NCI-H128 (cell line): ENCODE measurements at regions not wholly inside any gene's neighbourhood (a gene's known extent, or its start where the extent isn't known, plus 50 kb on each side); places are given as distances from the start of the nearest gene placed in this dataset.

Source experiments
- DNase-seq: peaks from one replicate; lab custom pipeline; 2025; ENCODE audit not compliant: unreplicated experiment; lab: John Stamatoyannopoulos, UW

DNA sequence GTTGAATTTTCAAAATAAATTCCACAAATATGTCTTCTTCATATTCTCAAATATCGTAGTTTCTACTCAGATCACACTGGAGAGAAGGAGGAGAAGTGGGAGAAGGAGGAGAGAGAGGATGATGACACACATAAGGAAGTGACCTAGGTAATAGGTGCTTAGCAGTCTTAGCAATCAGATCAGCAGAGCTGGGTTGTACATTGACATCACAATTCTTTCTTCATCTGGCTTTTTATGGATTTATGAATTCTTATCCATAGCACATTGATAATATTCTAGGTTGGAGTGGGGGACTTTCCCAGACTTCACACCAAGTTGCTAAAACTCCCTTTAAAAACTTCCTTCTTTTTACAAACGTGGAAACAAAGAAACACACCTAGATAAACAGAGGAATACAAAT, 86.9 kb downstream of the FGF9 start:
- no peak for DNase-seq

DNA sequence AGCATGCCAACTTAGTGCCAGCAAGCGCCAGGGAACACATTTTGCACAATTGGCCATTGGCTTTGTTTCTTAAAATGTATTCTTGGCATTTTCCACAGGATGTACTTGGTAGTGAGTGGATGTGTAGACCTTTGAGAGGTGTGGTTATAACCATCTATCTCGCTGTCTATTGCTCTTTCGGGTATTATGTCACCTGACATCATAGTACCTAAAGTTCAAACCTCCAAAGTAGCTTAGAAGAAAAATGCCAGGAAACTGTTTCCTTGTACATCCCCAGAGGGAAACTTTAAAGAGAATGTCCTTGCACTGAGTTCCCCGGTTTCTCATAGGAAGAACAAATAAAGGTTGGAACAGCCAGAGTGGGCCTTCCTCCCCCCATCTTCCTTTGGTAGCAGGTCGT, 87.6 kb downstream of the FGF9 start:
- no peak for DNase-seq

- no peak for DNase-seq
Measured at GRCh38 chr13:21759463-21759862, 88.6 kb downstream of the FGF9 start.

DNA sequence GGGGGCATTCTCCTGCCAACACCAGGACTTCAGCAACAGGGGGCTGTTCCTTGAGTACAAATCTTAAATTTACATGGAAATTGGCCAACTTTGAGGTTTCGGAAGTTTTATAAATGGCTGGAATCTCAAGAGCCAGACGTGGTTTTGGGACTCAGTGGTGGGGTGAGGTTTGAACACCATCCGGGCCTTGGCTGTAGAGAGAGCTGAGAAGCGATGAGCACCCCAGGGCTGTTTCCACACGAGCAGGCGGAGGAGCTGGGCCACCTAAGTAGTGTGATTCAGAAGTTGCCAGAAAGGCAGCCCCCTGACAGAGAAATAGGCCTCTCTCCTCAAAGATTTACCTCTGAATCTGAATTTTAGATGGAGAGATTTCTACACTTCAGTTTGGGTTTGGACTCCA, 89.0 kb downstream of the FGF9 start:
- DNase-seq, result no peak

DNA sequence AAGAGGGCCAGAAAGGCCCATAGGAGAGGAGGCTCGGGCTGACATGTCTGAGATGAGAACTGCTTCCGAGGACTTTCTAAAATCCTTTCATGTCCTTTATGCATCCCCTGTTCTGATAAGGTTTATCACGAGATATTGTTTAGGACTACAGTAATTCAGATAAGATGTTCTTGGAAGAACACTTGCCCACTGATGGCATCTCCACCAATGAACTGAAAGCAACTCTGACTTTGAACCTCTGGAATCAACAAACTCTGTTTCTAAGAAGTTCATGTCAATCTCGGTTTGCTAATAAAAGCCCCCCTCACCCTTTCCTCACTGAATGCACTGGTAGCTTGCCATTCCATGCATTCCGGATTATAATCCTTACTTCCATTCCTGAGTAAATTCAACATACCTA, 90.9 kb downstream of the FGF9 start:
- no peak for DNase-seq

- DNase-seq, result no peak
Measured at GRCh38 chr13:21762512-21762911, 91.6 kb downstream of the FGF9 start.

- no peak for DNase-seq
Measured at GRCh38 chr13:21767032-21767431, 96.2 kb downstream of the FGF9 start.

GRCh38 chr13:21771075-21771474, 100.2 kb downstream of the FGF9 start:
- no peak for DNase-seq

DNA sequence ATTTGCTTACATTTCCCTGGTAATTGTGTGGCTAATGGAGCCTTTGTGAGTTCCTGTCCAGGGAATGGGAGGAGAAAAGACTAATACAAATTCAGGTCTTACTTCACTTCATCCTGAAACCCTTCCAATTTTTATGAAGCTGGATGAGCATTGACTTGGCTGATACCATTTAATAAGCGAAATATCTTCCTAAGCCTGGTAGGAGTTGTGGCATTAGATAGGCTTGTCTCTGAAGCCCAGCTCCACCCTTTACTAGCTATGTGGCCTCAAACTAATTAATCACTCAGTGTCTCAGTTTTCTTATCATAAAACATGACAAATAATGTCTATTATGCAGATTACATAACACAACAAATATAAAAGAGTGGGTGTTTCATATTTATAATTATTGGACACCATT, 106.3 kb downstream of the FGF9 start:
- no peak for DNase-seq

- DNase-seq, result no peak
Measured at GRCh38 chr13:21777813-21778212, 106.9 kb downstream of the FGF9 start.

GRCh38 chr13:21782736-21783135, 111.9 kb downstream of the FGF9 start:
- DNase-seq, result no peak

DNA sequence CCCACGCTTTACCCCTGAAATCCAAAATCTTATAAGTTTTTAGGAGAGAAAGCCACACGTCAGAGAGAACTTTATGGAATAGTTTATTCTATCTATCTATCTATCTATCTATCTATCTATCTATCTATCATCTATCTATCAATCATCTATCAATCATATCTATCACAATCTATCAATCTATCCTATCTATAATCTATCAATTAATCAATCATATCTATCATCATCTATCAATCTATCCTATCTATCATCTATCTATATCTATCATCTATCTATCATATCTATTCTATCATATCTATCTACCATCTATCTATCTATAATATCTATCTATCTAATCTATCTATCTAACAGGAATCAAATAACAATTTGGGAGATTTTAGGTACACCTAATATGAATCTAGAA, 115.1 kb downstream of the FGF9 start:
- no peak for DNase-seq

DNA sequence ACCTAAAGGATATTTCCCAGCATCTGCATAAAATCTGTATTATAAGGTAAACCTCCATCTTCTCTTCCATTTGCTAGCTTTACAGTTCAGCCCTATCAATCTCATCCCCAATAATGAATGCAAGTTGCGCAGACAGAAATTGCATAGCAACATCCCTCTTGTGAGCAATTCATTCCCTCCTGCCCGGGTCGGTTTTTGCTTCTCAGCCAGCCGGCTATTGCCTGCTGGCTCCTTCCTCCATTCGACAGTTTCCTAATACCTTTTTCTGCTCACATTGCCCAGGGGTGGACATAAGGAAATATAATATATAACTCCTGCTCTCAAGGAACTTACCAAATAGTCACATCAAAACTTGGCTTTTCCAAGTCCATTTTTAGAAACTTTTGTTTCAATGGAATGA, 125.2 kb downstream of the FGF9 start:
- DNase-seq, result no peak

- DNase-seq, result no peak
Measured at GRCh38 chr13:21796775-21797514, 126.1 kb downstream of the FGF9 start.

GRCh38 chr13:21797736-21798135, 126.9 kb downstream of the FGF9 start:
- no peak for DNase-seq

DNA sequence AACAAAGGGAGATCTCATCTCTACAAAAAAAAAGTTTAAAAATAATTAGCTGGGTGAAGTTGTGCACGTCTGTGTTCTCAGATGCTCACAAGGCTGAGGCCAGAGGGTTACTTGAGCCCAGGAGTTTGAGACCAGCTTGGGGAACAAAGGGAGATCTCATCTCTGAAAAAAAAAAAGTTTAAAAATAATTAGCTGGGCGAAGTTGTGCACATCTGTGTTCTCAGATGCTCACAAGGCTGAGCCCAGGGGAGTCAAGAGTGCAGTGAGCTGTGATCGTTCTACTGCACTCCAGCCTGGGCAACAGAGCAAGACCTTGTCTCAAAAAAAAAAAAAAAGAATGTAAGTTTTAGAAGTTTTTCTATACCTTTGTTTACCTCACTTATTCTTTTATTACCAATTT, 127.3 kb downstream of the FGF9 start:
- DNase-seq, result no peak

- DNase-seq, result no peak
Measured at GRCh38 chr13:21799671-21800070, 128.8 kb downstream of the FGF9 start.

DNA sequence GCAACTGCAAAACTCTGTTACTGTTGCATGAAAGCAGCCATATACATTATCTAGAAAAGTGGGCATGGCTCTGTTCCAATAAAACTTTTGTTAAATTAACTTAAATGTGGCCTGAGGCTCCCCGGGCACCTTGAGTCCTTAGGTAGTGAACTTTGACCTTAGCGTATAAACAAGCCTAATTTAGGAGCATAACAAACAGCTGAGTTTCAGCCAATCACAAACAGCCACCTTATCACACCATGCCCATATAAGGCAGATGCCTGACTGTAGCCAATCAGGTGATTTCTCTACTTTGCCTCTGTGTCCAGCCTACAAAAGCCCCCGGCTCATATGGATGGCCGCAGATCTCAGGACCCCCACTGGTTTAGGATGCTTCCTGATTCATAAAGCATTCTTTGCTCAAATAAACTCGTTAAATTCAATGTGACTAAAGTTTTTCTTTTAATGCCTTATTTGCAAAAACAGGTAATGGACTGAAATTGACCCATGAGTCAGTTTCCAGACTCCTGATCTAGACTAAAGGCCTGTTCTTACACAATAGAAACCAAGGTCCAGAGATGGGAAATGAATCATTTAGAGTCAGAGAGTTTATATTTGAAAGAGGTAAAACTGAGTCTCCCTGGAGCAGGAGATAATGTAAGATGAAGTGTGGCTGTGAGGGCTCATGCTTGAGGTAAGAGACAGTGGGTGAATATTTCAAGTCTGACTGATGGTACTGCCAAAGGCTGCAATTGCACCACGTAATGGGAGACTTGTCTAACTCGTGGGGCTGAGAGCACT, 130.2 kb downstream of the FGF9 start:
- DNase-seq, result no peak

GRCh38 chr13:21805733-21806132, 134.9 kb downstream of the FGF9 start:
- DNase-seq, result no peak

GRCh38 chr13:21812192-21812626, 141.3 kb downstream of the FGF9 start:
- DNase-seq, result peak; percentile 86

GRCh38 chr13:21813110-21813509, 142.2 kb downstream of the FGF9 start:
- no peak for DNase-seq

- DNase-seq, result no peak
Measured at GRCh38 chr13:21813844-21814243, 143.0 kb downstream of the FGF9 start.

GRCh38 chr13:21814604-21815003, 143.7 kb downstream of the FGF9 start:
- no peak for DNase-seq
